BLaER1 treated with 17β-estradiol and CSF1 and Interleukin-3, amounts not matched to agents 10 nM and 100 nM (cell line): ENCODE measurements at regions not wholly inside any gene's neighbourhood (a gene's known extent, or its start where the extent isn't known, plus 50 kb on each side); places are given as distances from the start of the nearest gene placed in this dataset.
"Not testable (repeated sequence)": the region's sequence is repeated elsewhere in the genome, so short reads cannot be mapped to it uniquely, and the experiment has no call there.

Experiments used
- H3K27ac ChIP-seq, 11 experiments: shearing (Covaris generic); formaldehyde crosslinking; 2 replicates each; pipeline ENCODE4 v1.8.1; 2022
- H3K27me3 ChIP-seq, 11 experiments: shearing (Covaris generic); formaldehyde crosslinking; 2 replicates each; pipeline ENCODE4 v1.8.1; 2022
- H3K36me3 ChIP-seq, 11 experiments: shearing (Covaris generic); formaldehyde crosslinking; 2 replicates each; pipeline ENCODE4 v1.8.1; 2022
- H3K4me1 ChIP-seq, 10 experiments: shearing (Covaris generic); formaldehyde crosslinking; 2 replicates each; pipeline ENCODE4 v1.8.1; 2022
- H3K4me2 ChIP-seq, 11 experiments: shearing (Covaris generic); formaldehyde crosslinking; 2 replicates each; pipeline ENCODE4 v1.8.1; 2022
- H3K4me3 ChIP-seq, 10 experiments: shearing (Covaris generic); formaldehyde crosslinking; 2 replicates each; pipeline ENCODE4 v1.8.1; 2022
- H3K9ac ChIP-seq, 11 experiments: shearing (Covaris generic); formaldehyde crosslinking; 2 replicates each; pipeline ENCODE4 v1.8.1; 2022
- H3K9me3 ChIP-seq, 11 experiments: shearing (Covaris generic); formaldehyde crosslinking; replicated peaks in 1 of 11; 2 replicates each; pipeline ENCODE4 v1.8.1; 2022
- H4K20me1 ChIP-seq, 11 experiments: shearing (Covaris generic); formaldehyde crosslinking; 2 replicates each; pipeline ENCODE4 v1.8.1; 2022
- Cebpa-rat ChIP-seq, 11 experiments: shearing (Covaris generic); IDR thresholded peaks; 2 replicates each; pipeline ENCODE4 v1.8.1; 2022

DNA sequence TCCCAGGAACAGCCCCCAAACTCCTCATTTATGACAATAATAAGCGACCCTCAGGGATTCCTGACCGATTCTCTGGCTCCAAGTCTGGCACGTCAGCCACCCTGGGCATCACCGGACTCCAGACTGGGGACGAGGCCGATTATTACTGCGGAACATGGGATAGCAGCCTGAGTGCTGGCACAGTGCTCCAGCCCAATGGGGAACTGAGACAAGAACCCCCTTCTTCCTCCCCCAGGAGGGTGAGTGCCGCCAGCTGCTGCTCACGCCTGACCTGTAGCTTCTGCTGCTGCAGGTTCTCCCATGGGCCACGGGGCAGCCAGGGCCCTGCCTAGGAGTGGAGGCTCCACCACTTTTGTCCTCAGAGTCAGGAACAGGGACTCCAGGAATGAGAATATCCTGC, 78.2 kb downstream of the VPREB1 start:
- no peaks in the 10 kb centered on the region for H3K9me3 ChIP-seq
- H3K4me3 ChIP-seq, result no peak overlapping the region
- H3K27me3 ChIP-seq, result no peaks in the 10 kb centered on the region
- peak overlapping the region in 1 of 11 experiments; percentile 5; a peak in 2 of 22 replicates for H3K27ac ChIP-seq
- peaks cover 0 to 30% (median 11%) of the 10 kb centered on the region in 11 experiments; a peak in 15 of 22 replicates for H4K20me1 ChIP-seq
- peaks cover 24 to 49% (median 35%) of the 10 kb centered on the region in 11 experiments for H3K36me3 ChIP-seq
- no peak for TF ChIP-seq Cebpa-rat (IDR thresholded peaks at IDR 0.05)
- peaks cover 10 to 62% (median 50%) of the 10 kb centered on the region in 10 experiments for H3K4me1 ChIP-seq
- peak overlapping the region in 1 of 11 experiments; percentile 13; a peak in 2 of 22 replicates for H3K9ac ChIP-seq
- peak overlapping the region in 8 of 11 experiments; percentile 10 to 66 (median 45); a peak in 13 of 22 replicates for H3K4me2 ChIP-seq

DNA sequence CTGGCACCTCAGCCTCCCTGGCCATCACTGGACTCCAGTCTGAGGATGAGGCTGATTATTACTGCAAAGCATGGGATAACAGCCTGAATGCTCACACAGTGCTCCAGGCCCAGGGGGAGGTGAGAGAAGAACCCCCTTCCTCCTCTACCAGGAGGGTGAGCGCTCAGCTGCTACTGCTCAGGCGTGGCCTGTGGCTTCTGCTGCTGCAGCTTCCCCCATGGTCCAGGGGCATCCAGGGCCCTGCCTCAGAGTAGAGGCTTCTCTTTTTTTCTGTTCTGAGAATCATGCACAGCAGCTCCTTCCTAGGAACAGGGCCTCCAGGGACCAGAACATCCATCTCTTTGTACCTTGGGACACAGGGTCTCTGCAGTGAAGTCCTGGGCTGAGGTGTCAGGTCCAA, 83.1 kb downstream of the VPREB1 start:
- H3K9me3 ChIP-seq, result peaks cover 13 to 21% (median 19%) of the 10 kb centered on the region in 11 experiments
- peaks cover 25 to 48% (median 41%) of the 10 kb centered on the region in 10 experiments for H3K4me1 ChIP-seq
- peak overlapping the region; percentile 54 to 76 (median 69) for H3K4me2 ChIP-seq
- H3K27ac ChIP-seq, result no peak overlapping the region
- peaks cover 0 to 3% (median 0%) of the 10 kb centered on the region in 11 experiments; a peak in 3 of 22 replicates for H3K36me3 ChIP-seq
- no peak overlapping the region for H3K4me3 ChIP-seq
- peaks cover 0 to 5% (median 0%) of the 10 kb centered on the region in 11 experiments; a peak in 4 of 22 replicates for H4K20me1 ChIP-seq
- peak overlapping the region in 2 of 11 experiments; percentile 2 to 32; a peak in 1 of 22 replicates for H3K9ac ChIP-seq
- TF ChIP-seq Cebpa-rat (IDR thresholded peaks at IDR 0.05), result no peak
- H3K27me3 ChIP-seq, result no peaks in the 10 kb centered on the region

DNA sequence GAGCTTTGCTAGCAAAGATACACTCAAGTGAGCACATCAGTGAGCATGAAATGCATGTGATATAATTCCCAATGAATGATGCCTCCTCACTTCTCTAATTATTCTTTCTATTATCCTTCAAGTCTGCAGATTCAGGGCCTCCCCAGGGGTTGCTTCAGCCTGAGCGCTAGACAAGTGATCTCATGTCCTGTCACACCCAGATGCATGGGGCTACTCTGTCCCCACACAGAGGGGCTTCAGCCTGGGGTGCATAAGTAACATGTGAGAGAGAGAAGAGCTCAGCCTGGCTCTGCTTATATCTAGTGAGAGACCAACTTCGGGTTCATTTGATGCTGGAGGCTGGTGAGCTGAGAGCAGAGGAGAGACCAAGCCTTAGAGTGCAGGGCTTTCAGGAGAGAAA, 85.2 kb downstream of the VPREB1 start:
- peaks cover 13 to 30% (median 23%) of the 10 kb centered on the region in 11 experiments for H3K9me3 ChIP-seq
- peaks cover 25 to 40% (median 37%) of the 10 kb centered on the region in 10 experiments for H3K4me1 ChIP-seq
- H3K4me2 ChIP-seq, result peak overlapping the region in 9 of 11 experiments; percentile 54 to 76 (median 70); a peak in 15 of 22 replicates
- H3K4me3 ChIP-seq, result no peak overlapping the region
- TF ChIP-seq Cebpa-rat (IDR thresholded peaks at IDR 0.05), result no peak
- no peak overlapping the region for H3K27ac ChIP-seq
- 0 out of 22 replicates have a peak, but pooled peaks cover 0 to 5% (median 0%) of the 10 kb centered on the region in 11 experiments for H4K20me1 ChIP-seq
- H3K9ac ChIP-seq, result no peak overlapping the region
- H3K27me3 ChIP-seq, result no peaks in the 10 kb centered on the region
- H3K36me3 ChIP-seq, result no peaks in the 10 kb centered on the region

DNA sequence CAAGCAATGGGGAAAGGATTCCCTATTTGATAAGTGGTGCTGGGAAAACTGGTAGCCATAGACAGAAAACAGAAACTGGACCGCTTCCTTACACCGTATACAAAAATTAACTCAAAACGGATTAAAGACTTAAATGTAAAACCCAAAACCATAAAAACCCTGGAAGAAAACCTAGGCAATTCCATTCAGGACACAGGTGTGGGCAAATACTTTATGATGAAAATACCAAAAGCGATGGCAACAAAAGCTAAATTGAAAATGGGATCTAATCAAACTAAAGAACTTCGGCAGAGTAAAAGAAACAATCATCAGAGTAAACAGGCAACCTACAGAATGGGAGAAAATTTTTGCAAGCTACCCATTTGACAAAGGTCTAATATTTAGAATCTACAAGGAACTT, 91.1 kb downstream of the VPREB1 start:
- not testable (repeated sequence) for H3K9ac ChIP-seq, H3K4me1 ChIP-seq, H3K27ac ChIP-seq, H3K36me3 ChIP-seq, H3K4me2 ChIP-seq, H3K27me3 ChIP-seq, H4K20me1 ChIP-seq, H3K4me3 ChIP-seq
- peaks cover 26 to 43% (median 35%) of the 10 kb centered on the region in 11 experiments for H3K9me3 ChIP-seq

DNA sequence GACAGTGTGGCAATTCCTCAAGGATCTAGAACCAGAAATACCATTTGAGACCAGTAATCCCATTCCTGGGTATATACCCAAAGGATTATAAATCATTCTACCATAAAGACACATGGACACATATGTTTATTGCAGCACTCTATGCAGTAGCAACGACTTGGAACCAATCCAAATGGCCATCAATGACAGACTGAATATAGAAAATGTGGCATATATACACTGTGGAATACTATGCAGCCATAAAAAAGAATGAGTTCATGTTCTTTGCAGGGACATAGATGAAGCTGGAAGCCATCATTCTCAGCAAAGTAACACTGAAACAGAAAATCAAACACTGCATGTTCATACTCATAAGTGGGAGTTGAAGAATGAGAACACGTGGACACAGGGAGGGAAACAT, 91.7 kb downstream of the VPREB1 start:
- H3K4me2 ChIP-seq, H4K20me1 ChIP-seq, H3K27me3 ChIP-seq, H3K27ac ChIP-seq, H3K4me1 ChIP-seq, H3K9ac ChIP-seq, H3K36me3 ChIP-seq, H3K4me3 ChIP-seq: not testable (repeated sequence)
- H3K9me3 ChIP-seq, result peaks cover 24 to 37% (median 30%) of the 10 kb centered on the region in 11 experiments

DNA sequence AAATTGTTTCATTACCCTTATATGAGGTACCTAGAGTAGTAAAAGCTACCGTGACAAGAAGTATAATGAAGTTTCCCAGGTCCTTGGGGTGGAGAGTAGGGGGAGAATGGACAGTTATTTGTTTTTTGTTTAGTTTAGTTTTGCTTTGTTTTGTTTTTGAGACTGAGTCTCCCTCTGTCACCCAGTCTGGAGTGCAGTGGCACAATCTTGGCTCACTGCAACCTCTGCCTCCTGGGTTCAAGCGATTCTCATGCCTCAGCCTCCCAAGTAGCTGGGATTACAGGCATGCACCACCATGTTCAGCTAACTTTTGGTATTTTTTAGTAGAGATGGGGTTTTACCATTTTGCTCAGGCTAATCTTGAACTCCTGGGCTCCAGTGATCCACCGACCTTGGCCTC, 94.2 kb downstream of the VPREB1 start:
- H3K9ac ChIP-seq, H3K27ac ChIP-seq, H3K4me2 ChIP-seq, H3K4me3 ChIP-seq, H3K36me3 ChIP-seq, H4K20me1 ChIP-seq, H3K27me3 ChIP-seq: not testable (repeated sequence)
- peaks cover 10 to 12% (median 11%) of the 10 kb centered on the region in 10 experiments for H3K4me1 ChIP-seq
- peaks cover 6 to 18% (median 12%) of the 10 kb centered on the region in 11 experiments; a peak in 18 of 22 replicates for H3K9me3 ChIP-seq

DNA sequence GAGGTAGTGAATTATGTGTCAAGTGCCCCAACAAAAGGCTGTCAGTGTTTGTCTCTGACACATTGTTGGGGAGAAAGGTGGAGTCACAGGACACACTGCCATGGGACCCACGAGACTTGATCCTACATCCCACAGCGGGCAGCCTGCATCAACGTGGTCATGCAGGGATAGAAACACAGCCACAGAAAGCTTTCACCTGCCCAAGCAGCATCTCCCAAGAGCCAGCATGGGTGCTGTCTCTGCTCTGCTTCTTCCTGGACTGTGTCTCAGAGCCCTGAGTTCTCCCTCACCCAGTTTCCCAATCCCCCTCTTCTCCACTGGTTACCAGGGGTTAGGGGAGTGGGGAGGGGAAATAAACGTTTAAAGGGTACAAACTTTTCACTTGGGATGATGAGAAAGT, 97.2 kb downstream of the VPREB1 start:
- Histone ChIP-seq H3K4me2 (no peak overlapping the region), H3K9me3 (peaks cover 6 to 12% (median 10%) of the 10 kb centered on the region in 11 experiments; a peak in 16 of 22 replicates), H3K27ac (no peak overlapping the region), H3K4me3 (no peak overlapping the region), H3K4me1 (peaks cover 25 to 41% (median 39%) of the 10 kb centered on the region in 10 experiments), H3K27me3 (peaks cover 0 to 8% (median 0%) of the 10 kb centered on the region in 11 experiments; a peak in 1 of 22 replicates), H3K9ac (no peak overlapping the region), H4K20me1 (0 out of 22 replicates have a peak, but pooled peaks cover 0 to 5% (median 0%) of the 10 kb centered on the region in 11 experiments), H3K36me3 (no peaks in the 10 kb centered on the region)
- no peak for TF ChIP-seq Cebpa-rat (IDR thresholded peaks at IDR 0.05)

DNA sequence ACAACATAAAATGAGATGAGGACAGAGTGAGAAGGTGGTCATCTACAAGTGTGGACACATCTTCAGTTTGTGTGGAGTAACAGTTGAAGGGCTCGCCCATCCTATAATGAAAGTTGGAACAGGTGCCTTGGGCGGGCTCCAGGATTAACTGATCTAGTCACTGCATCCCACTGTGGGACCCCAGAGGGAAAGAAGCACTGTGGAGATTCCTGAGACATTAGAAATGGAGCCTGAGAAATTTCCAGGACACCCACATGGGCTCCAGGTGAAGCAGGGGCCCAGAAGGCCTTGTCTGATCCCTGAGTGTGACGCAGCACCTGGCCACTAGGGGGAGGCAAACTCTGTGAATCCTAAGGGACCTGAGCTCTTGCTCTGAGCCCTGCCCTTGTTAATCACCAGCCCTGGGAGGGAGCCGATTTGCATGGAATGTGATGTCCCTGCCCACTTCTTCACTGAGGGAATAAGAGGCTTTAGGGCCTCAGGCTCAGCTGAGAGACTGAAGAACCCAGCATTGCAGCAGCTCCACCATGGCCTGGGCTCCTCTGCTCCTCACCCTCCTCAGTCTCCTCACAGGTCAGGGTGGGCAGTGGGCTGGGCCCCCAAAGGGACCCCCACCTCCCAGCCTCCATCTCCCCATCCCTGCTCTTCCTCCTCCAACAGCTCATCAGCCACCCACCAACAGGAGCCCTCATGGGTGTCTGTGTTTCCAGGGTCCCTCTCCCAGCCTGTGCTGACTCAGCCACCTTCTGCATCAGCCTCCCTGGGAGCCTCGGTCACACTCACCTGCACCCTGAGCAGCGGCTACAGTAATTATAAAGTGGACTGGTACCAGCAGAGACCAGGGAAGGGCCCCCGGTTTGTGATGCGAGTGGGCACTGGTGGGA, 98.4 kb downstream of the VPREB1 start:
- H3K36me3 ChIP-seq, result no peaks in the 10 kb centered on the region
- H3K9me3 ChIP-seq, result peaks cover 0 to 4% (median 0%) of the 10 kb centered on the region in 11 experiments; a peak in 6 of 22 replicates
- H3K4me1 ChIP-seq, result peaks cover 25 to 53% (median 47%) of the 10 kb centered on the region in 10 experiments
- TF ChIP-seq Cebpa-rat (IDR thresholded peaks at IDR 0.05), result no peak
- H3K27ac ChIP-seq, result peak overlapping the region in 4 of 11 experiments; percentile 12 to 49 (median 28); a peak in 7 of 22 replicates
- no peak overlapping the region for H3K9ac ChIP-seq
- H3K4me3 ChIP-seq, result no peak overlapping the region
- H3K27me3 ChIP-seq, result peaks cover 0 to 8% (median 0%) of the 10 kb centered on the region in 11 experiments; a peak in 2 of 22 replicates
- H4K20me1 ChIP-seq, result peaks cover 0 to 5% (median 0%) of the 10 kb centered on the region in 11 experiments; a peak in 1 of 22 replicates
- H3K4me2 ChIP-seq, result peak overlapping the region; percentile 58 to 84 (median 72)
